ENCODE measurements at regions not wholly inside any gene's neighbourhood (a gene's known extent, or its start where the extent isn't known, plus 50 kb on each side); places are given as distances from the start of the nearest gene placed in this dataset.

DNA sequence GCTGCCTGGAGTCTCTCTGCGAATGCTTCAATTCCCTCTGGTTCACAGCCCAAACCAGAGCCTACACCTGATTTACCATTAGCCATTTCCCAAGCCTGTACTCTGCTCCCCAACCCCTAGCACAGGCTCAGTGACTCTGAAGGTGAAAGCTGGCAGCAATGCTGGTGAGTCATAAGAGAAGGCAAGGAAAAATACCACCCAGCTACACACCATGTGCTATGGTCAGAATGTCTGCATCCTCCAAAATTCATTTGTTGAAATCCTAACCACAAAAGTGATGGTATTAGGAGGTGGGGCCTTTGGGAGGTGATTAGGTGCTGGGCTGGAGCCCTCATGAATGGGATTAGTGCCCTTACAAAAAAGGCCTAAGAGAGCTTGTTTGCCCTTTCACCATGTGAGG lies 117.1 kb upstream of the TJP1 start:
- no peak for TF ChIP-seq GABPA (IDR thresholded peaks at IDR 0.05; ENCODE audit: low read depth)
- TF ChIP-seq, protein P1, sequence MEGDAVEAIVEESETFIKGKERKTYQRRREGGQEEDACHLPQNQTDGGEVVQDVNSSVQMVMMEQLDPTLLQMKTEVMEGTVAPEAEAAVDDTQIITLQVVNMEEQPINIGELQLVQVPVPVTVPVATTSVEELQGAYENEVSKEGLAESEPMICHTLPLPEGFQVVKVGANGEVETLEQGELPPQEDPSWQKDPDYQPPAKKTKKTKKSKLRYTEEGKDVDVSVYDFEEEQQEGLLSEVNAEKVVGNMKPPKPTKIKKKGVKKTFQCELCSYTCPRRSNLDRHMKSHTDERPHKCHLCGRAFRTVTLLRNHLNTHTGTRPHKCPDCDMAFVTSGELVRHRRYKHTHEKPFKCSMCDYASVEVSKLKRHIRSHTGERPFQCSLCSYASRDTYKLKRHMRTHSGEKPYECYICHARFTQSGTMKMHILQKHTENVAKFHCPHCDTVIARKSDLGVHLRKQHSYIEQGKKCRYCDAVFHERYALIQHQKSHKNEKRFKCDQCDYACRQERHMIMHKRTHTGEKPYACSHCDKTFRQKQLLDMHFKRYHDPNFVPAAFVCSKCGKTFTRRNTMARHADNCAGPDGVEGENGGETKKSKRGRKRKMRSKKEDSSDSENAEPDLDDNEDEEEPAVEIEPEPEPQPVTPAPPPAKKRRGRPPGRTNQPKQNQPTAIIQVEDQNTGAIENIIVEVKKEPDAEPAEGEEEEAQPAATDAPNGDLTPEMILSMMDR (IDR thresholded peaks at IDR 0.05; ENCODE audit: insufficient read depth, low read length) = no peak
- no peak for TF ChIP-seq POLR2AphosphoS5 (IDR thresholded peaks at IDR 0.05; ENCODE audit: low read depth)
- TF ChIP-seq SPI1 (IDR thresholded peaks at IDR 0.05; ENCODE audit: borderline replicate concordance, low read depth) = no peak
